HG03378 (cell line): ENCODE measurements at regions not wholly inside any gene's neighbourhood (a gene's known extent, or its start where the extent isn't known, plus 50 kb on each side); places are given as distances from the start of the nearest gene placed in this dataset.

Experiments used
- ATAC-seq: cut with Tn5 transposase; IDR thresholded peaks from one replicate; pipeline ENCODE4 v1.9.1; 2021; ENCODE audit warnings: mild to moderate bottlenecking, moderate library complexity; ENCODE audit not compliant: unreplicated experiment

- no peak for ATAC-seq
These were observed 222.0 kb upstream of the CPNE8 start for GRCh38 chr12:39127401-39127800.

GRCh38 chr12:39125566-39125965 lies 220.2 kb upstream of the CPNE8 start:
- ATAC-seq = no peak

GRCh38 chr12:39124768-39125167 lies 219.4 kb upstream of the CPNE8 start:
- no peak for ATAC-seq

GRCh38 chr12:39123580-39124253 lies 218.3 kb upstream of the CPNE8 start:
- ATAC-seq = no peak

- ATAC-seq = no peak
These were observed 217.3 kb upstream of the CPNE8 start for GRCh38 chr12:39122562-39123204.

- no peak for ATAC-seq
These were observed 211.5 kb upstream of the CPNE8 start for GRCh38 chr12:39116861-39117260.

GRCh38 chr12:39112064-39112463 lies 206.7 kb upstream of the CPNE8 start:
- no peak for ATAC-seq

- ATAC-seq = no peak
These were observed 199.7 kb upstream of the CPNE8 start for GRCh38 chr12:39105111-39105510.

- peak; percentile 97 for ATAC-seq
These were observed 198.3 kb upstream of the CPNE8 start for GRCh38 chr12:39103552-39104165.

GRCh38 chr12:39102474-39103209 lies 197.3 kb upstream of the CPNE8 start:
- no peak for ATAC-seq

- ATAC-seq = no peak
These were observed 190.4 kb upstream of the CPNE8 start for GRCh38 chr12:39095636-39096330.

- no peak for ATAC-seq
These were observed 176.5 kb upstream of the CPNE8 start for GRCh38 chr12:39081910-39082309.

- ATAC-seq = no peak
These were observed 171.8 kb upstream of the CPNE8 start for GRCh38 chr12:39077226-39077625.

GRCh38 chr12:39074063-39074462 lies 168.7 kb upstream of the CPNE8 start:
- ATAC-seq = no peak

- ATAC-seq = no peak
These were observed 167.3 kb upstream of the CPNE8 start for GRCh38 chr12:39072658-39073057.

GRCh38 chr12:39071611-39072010 lies 166.2 kb upstream of the CPNE8 start:
- ATAC-seq = no peak

- ATAC-seq = no peak
These were observed 165.4 kb upstream of the CPNE8 start for GRCh38 chr12:39070775-39071174.

GRCh38 chr12:39065455-39065854 lies 160.1 kb upstream of the CPNE8 start:
- no peak for ATAC-seq

GRCh38 chr12:39064708-39065107 lies 159.3 kb upstream of the CPNE8 start:
- no peak for ATAC-seq

GRCh38 chr12:39062266-39062996 lies 157.0 kb upstream of the CPNE8 start:
- ATAC-seq = no peak
